Thoracic aorta (tissue), 2 donors: ENCODE measurements at regions not wholly inside any gene's neighbourhood (a gene's known extent, or its start where the extent isn't known, plus 50 kb on each side); places are given as distances from the start of the nearest gene placed in this dataset.

Experiments used
- ATAC-seq: fragments of 150-250 bp; one replicate; pipeline ENCODE4 v1.8.0; 2017; ENCODE audit warnings: low read depth; ENCODE audit not compliant: insufficient number of reproducible peaks, low FRiP score
- DNase-seq: peaks from one replicate; pipeline ENCODE4 v3.0.0-alpha.2; 2020; ENCODE audit warnings: low spot score
- H3K27ac ChIP-seq, 2 donors: fragments of 200-600 bp; sonication (generic); 1 replicate in 1 of 2; 2 replicates in 1 of 2; pipeline ENCODE4 v1.5.1; 2016; ENCODE audit warnings: mild to moderate bottlenecking in 2 of 2, moderate library complexity in 2 of 2
- H3K27me3 ChIP-seq: fragments of 200-600 bp; sonication (generic); replicated peaks from 2 replicates; pipeline ENCODE4 v1.6.0; 2016; ENCODE audit warnings: mild to moderate bottlenecking; ENCODE audit not compliant: insufficient read depth
- H3K36me3 ChIP-seq: fragments of 200-600 bp; sonication (generic); one replicate; pipeline ENCODE4 v1.5.1; 2016
- H3K4me1 ChIP-seq, 2 donors: fragments of 200-600 bp; sonication (generic); 1 replicate in 1 of 2; 2 replicates in 1 of 2; pipeline versions ENCODE4 v1.5.1 to v1.6.0; 2016; ENCODE audit warnings: low read depth in 2 of 2, mild to moderate bottlenecking in 1 of 2; ENCODE audit not compliant: control insufficient read depth in 1 of 2
- H3K4me3 ChIP-seq: fragments of 200-600 bp; sonication (generic); 2 replicates; pipeline ENCODE4 v1.5.1; 2016; ENCODE audit warnings: mild to moderate bottlenecking
- H3K9me3 ChIP-seq: fragments of 200-600 bp; sonication (generic); 2 replicates; pipeline ENCODE4 v1.5.1; 2016
- CTCF ChIP-seq: fragments of 200-600 bp; sonication (generic); IDR thresholded peaks from one replicate; pipeline ENCODE4 v1.5.1; 2019; ENCODE audit warnings: antibody characterized with exemption

GRCh38 chr7:120097774-120098173, 175.2 kb upstream of the KCND2 start:
- H3K27me3 ChIP-seq = no peaks in the 10 kb centered on the region
- no peaks in the 10 kb centered on the region for H3K4me1 ChIP-seq
- ATAC-seq (no peak), DNase-seq (no peak)
- no peaks in the 10 kb centered on the region for H3K9me3 ChIP-seq
- TF ChIP-seq CTCF = no peak
- no peak overlapping the region for H3K27ac ChIP-seq
- H3K36me3 ChIP-seq = no peaks in the 10 kb centered on the region
- H3K4me3 ChIP-seq = no peak overlapping the region

- H3K9me3 ChIP-seq = peaks cover 7% of the 10 kb centered on the region
Measured at GRCh38 chr7:120108376-120108775, 164.6 kb upstream of the KCND2 start.

GRCh38 chr7:120110169-120110568, 162.8 kb upstream of the KCND2 start:
- Histone ChIP-seq H3K27me3 (no peaks in the 10 kb centered on the region), H3K36me3 (no peaks in the 10 kb centered on the region), H3K27ac (no peak overlapping the region), H3K4me1 (no peaks in the 10 kb centered on the region), H3K4me3 (no peak overlapping the region), H3K9me3 (peaks cover 7% of the 10 kb centered on the region)
- TF ChIP-seq CTCF = no peak
- no peak for ATAC-seq
- DNase-seq = no peak

More at GRCh38 chr7:120108376-120108775, 164.6 kb upstream of the KCND2 start:
- Histone ChIP-seq H3K4me3 (no peak overlapping the region), H3K4me1 (no peaks in the 10 kb centered on the region), H3K27me3 (no peaks in the 10 kb centered on the region), H3K36me3 (no peaks in the 10 kb centered on the region), H3K27ac (no peak overlapping the region)
- TF ChIP-seq CTCF = no peak
- DNase-seq (no peak), ATAC-seq (no peak)

GRCh38 chr7:120114626-120115025, 158.3 kb upstream of the KCND2 start:
- DNase-seq = no peak
- no peak for TF ChIP-seq CTCF
- H3K9me3 ChIP-seq = peaks cover 7% of the 10 kb centered on the region
- no peak overlapping the region for H3K4me3 ChIP-seq
- no peaks in the 10 kb centered on the region for H3K27me3 ChIP-seq
- H3K36me3 ChIP-seq = no peaks in the 10 kb centered on the region
- no peaks in the 10 kb centered on the region for H3K4me1 ChIP-seq
- H3K27ac ChIP-seq = no peak overlapping the region
- no peak for ATAC-seq

GRCh38 chr7:120123528-120123927, 149.4 kb upstream of the KCND2 start:
- Histone ChIP-seq H3K9me3 (no peaks in the 10 kb centered on the region), H3K4me3 (no peak overlapping the region), H3K4me1 (no peaks in the 10 kb centered on the region), H3K27me3 (no peaks in the 10 kb centered on the region), H3K27ac (no peak overlapping the region), H3K36me3 (no peaks in the 10 kb centered on the region)
- DNase-seq (no peak), ATAC-seq (no peak)
- no peak for TF ChIP-seq CTCF
